ENCODE measurements at regions not wholly inside any gene's neighbourhood (a gene's known extent, or its start where the extent isn't known, plus 50 kb on each side); places are given as distances from the start of the nearest gene placed in this dataset.

DNA sequence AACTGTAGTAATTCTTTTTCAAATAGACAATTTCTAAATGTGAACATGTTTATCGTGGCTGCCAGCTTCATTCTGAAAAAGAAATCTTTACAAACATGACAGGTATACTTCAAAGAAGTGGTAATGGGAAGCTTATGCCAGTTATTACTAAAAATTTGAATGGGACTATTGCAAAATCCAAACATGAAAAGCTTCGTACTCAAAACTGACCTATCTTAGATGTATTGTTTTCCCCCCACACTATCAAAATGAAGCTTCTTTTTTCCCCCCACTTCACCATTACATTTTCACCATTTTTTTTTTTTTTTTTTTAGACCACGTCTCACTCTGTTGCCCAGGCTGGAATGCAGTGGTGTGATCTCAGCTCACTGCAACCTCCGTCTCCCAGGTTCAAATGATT is 50.4 kb upstream of the SERTAD2 start:
- no peak for DNase-seq

DNA sequence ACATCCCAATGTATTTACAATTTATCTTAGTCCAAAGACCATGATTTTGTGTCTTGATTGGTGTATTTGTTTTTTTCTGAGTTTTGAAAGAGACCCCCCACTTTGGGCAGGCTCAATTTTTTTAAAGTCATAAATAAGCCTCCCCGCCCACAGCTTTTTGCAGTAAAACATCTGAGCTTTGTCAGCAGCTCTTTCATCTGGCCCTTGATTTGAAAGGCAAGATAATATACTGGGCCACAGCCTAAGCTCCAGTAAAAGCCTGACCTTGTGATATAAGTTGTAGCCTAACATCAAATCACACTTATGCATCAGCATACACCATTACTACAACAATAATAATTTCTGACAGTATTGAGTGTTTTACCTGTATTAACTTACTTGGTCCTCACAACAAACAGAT is 51.3 kb upstream of the SERTAD2 start:
- DNase-seq, result no peak

DNA sequence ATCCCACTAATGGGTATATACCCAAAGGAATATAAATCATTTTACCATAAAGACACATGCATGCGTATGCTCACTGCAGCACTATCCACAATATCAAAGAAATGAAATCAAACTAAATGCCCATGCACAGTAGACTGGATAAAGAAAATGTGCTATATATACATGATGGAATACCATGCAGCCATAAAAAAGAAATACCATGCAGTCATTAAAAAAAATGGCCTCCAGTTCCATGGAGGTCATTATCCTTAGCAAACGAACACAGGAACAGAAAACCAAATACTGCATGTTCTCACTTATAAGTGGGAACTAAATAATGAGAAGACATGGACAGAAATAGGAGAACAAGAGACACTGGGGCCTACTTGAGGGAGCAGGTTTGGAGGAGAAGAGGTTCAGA is 53.6 kb upstream of the SERTAD2 start:
- no peak for DNase-seq

DNA sequence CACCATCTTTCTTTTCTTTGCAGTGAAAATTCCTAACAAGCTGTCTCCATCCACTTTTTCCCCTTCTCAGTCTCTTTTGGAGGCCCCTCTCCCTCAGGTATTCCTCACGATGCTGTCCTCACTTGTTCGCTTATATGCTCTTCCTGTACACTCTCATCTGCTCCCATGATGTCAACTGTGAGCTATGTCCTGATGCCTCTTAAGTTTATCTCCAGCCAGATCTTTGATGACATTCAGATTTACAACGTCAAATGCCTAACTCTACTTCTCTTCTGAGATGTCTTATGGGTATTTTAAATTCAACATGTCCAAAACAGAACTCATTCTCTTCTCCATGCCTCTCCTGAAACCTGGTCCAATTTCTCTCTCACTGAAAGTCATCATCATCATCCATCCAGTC is 55.1 kb upstream of the SERTAD2 start:
- DNase-seq, result no peak

DNA sequence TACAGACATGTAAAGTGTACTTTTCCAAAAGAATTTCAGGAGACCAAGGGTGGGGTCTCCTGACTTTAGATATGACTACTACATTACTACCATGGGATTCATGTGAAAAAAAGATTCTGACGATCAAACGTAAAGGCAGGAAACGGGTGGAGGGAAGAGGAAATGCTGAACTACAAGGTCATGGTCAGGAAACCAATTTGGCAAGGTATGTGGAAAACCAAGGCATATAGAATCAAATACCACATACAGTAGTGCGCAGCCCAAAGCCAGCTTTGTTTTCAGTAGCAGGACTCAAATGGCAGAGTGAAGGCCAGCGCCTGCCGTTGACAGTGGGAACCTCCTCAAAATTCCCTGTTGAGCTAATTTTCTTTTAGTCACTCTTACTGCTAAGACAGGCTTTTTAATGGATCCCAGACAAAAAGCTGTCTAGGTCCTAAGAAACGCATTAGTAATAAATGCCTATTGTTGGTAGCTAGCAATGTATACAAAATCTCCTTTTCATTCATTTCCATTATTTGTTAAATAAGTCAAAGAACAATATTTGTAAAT is 57.6 kb upstream of the SERTAD2 start:
- no peak for DNase-seq

GRCh38 chr2:64713686-64714085 is 60.0 kb upstream of the SERTAD2 start:
- DNase-seq, result no peak

DNA sequence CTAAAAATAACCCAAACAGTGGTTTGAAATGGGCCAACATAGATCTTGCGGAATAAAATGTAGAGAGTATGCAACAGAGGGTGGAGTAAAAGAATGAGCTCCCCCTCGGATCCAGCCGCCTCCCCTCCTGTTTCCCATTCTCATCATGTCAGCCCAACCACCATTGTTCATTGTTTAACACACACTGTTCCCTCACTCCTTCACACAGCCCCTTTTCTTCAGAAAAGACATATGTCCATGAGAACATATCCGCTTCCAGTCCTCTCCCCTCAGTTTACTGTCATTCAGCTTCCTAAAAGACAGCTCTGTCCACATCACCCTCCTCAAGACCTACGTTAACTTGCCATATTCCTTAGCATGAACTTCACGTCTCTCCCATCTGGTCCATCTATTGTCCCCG is 62.9 kb upstream of the SERTAD2 start:
- no peak for DNase-seq

- DNase-seq, result no peak
These were observed 64.7 kb upstream of the SERTAD2 start for GRCh38 chr2:64718250-64718885.

DNA sequence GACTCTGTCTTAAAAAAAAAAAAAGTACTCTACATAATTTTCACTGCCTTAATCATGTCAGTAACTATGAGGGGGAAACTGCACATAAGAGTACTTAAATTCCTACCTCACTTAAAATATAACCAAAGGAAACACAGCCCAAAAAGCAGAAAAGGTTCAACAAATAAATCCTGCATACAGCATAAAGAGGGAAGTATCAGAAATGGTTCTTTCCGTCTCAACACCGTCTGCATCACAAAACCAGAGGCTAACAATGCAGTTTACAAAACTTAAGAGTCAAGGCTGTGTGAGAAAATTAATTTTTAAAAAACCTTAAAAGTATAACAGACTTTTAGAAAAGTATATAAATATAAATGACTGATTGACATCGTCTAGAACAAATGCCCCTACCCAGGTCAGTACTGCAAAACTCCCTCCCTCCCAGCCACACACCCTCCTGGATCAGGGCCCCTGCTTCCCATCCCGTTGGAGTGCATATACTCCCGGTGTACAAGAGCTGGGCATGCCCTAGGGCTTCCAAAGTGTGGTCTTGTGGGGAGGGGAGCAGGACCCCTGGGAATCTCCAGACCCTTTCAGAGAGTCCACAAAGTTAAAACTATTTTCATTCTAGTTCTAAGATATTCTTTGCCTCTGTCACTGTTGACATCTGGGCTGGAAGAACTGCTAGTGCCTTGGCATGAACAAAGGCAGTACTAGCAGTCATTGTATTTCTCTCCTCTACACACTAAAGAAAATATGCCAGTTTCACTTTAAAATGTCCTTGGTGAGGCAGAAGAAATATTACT is 67.0 kb upstream of the SERTAD2 start:
- DNase-seq, result no peak

DNA sequence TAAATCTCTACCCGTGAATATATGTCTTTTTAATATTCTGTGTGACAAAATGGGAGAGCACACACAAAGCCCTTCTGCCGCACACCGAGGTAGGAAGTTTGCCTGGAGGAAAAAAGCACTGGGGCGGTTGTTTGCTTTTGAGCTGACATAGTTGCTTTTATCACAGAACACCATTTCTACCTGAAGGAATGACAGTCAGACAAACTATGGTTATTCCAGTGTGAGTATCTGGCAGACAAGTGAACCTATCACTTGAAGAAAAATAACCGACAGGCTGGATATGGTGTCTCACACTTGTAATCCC is 67.6 kb upstream of the SERTAD2 start:
- DNase-seq, result no peak

- no peak for DNase-seq
These were observed 68.8 kb upstream of the SERTAD2 start for GRCh38 chr2:64722291-64723044.

DNA sequence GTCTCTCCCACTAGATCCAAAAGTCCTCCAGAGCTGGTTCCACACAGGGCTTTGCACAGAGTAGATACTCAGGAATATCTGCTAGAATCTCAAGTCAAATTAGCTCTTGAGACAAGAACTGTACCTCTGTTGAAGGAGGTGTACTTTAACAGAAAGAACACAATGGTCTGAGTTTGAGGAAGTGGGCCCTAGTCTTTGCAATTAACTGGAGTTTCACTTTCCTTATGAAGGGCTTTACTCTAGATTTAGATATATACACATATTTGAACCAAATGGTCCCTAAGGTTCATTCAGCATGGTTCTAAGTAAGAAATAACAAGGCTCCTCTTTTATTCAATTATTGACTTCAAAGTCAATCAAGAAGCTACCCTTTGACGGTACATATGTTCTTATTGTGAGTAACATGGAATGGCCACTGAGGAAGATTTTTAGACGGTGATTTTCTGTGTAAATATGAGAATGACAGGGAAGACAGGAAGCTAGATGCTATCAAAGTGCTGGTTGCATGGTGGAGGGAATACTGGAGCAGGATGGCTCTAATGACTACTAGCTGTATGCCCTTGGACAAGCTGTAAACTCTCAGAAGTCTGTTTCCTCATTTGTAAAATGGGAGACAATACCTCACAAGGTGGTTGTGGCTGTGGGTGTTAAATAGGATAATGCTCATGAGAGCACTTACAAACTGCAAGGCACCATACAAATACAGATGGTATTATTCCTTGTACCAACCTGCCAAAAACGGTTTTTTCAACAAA is 73.5 kb upstream of the SERTAD2 start:
- no peak for DNase-seq

GRCh38 chr2:64727843-64728463 is 74.2 kb upstream of the SERTAD2 start:
- DNase-seq, result no peak

- peak; percentile 16 for DNase-seq
These were observed 77.0 kb upstream of the SERTAD2 start for GRCh38 chr2:64730551-64731262.

GRCh38 chr2:64731263-64731643 is 77.5 kb upstream of the SERTAD2 start:
- DNase-seq, result no peak

GRCh38 chr2:64731746-64732145 is 78.0 kb upstream of the SERTAD2 start:
- no peak for DNase-seq

DNA sequence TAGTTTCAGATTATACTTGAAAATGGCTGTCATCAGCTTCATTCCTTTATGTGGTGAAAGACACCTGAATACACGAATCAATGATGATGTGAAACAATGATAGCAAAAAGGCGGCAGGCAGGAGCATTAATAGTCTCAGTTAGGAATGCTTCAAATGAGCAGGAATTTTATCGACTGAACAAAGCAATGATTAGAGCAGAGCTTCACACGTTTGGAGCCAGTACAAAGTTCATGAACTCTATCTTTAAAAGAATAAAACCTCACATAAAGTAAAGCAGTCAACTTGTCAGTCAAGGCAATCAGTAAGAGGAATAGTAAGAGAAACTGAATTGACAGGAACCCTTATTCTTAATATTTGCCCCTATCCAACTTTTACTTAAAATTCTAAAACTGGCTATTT is 78.4 kb upstream of the SERTAD2 start:
- DNase-seq, result no peak

- no peak for DNase-seq
These were observed 81.8 kb upstream of the SERTAD2 start for GRCh38 chr2:64735504-64735903.

- DNase-seq, result no peak
These were observed 83.8 kb upstream of the SERTAD2 start for GRCh38 chr2:64737547-64737946.

- DNase-seq, result no peak
These were observed 84.3 kb upstream of the SERTAD2 start for GRCh38 chr2:64738026-64738425.

DNA sequence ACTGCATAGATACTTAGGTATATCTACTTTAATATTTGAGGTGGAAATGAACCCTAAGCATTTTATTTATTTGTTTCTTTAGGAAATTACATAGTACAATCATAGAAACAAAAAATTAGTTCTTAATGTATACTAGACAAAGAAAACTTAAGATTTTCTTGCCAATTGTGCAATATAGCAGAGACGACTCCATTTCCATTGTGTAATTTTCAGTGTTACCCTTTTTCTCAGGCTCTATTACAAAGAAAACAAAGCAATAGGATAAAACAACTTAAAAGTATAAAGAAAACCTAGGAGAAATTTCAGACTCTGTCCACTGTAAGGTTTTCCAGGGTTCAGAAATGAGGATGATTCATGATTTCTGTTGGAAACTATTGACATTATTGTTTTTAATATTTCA is 89.0 kb upstream of the SERTAD2 start:
- no peak for DNase-seq

GRCh38 chr2:64743739-64744330 is 90.1 kb upstream of the SERTAD2 start:
- no peak for DNase-seq
